ENCODE measurements at regions not wholly inside any gene's neighbourhood (a gene's known extent, or its start where the extent isn't known, plus 50 kb on each side); places are given as distances from the start of the nearest gene placed in this dataset.

DNA sequence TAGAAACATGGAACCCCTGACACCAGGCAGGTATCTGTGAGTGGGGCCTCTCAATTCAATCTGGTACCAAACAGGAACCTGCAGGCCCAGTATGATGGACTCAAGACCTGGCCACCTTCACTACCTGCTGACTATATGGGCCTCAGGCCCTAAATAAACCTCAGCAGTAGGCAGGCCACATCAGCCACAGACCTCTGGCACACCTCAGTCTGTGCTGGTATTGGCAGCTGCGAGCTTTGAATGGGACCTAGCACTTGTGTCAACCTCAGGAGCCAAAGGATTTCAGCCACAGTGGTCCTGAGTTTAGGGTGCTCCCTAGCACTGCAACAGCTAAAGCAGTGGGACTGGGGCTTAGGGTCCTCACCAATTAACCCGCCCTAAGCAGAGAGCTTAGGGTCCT, 325.5 kb downstream of the ZNF608 start:
- TF ChIP-seq EZH2 (IDR thresholded peaks at IDR 0.05) (no peak), POLR2AphosphoS5 (IDR thresholded peaks at IDR 0.05; ENCODE audit: borderline replicate concordance, low read depth, low read length) (no peak), FOXP2 (optimal IDR thresholded peaks at IDR 0.05; ENCODE audit: control extremely low read depth, extremely low read length, insufficient read depth) (no peak)
